Fibroblast of skin of scalp (primary cell): ENCODE measurements at regions not wholly inside any gene's neighbourhood (a gene's known extent, or its start where the extent isn't known, plus 50 kb on each side); places are given as distances from the start of the nearest gene placed in this dataset.
A peak's percentile ranks its signal among the peaks of the same experiment; 100 is the strongest.

Source experiments
- DNase-seq: peaks from one replicate; pipeline ENCODE4 v3.0.0-alpha.2; 2013

- DNase-seq, result no peak
Measured at GRCh38 chr2:180195847-180196246, 188.8 kb upstream of the CWC22 start.

- no peak for DNase-seq
Measured at GRCh38 chr2:180191432-180192124, 184.5 kb upstream of the CWC22 start.

- no peak for DNase-seq
Measured at GRCh38 chr2:180190851-180191250, 183.8 kb upstream of the CWC22 start.

GRCh38 chr2:180187611-180188010, 180.5 kb upstream of the CWC22 start:
- no peak for DNase-seq

GRCh38 chr2:180184506-180184905, 177.4 kb upstream of the CWC22 start:
- DNase-seq, result peak; percentile 14

GRCh38 chr2:180180511-180180910, 173.4 kb upstream of the CWC22 start:
- no peak for DNase-seq

- DNase-seq, result no peak
Measured at GRCh38 chr2:180177534-180177933, 170.4 kb upstream of the CWC22 start.

GRCh38 chr2:180175736-180176135, 168.6 kb upstream of the CWC22 start:
- no peak for DNase-seq

GRCh38 chr2:180174580-180174979, 167.5 kb upstream of the CWC22 start:
- no peak for DNase-seq

- no peak for DNase-seq
Measured at GRCh38 chr2:180169474-180169873, 162.4 kb upstream of the CWC22 start.

GRCh38 chr2:180161415-180161814, 154.3 kb upstream of the CWC22 start:
- no peak for DNase-seq

- no peak for DNase-seq
Measured at GRCh38 chr2:180159921-180160320, 152.8 kb upstream of the CWC22 start.

GRCh38 chr2:180158961-180159360, 151.9 kb upstream of the CWC22 start:
- DNase-seq, result no peak

GRCh38 chr2:180156651-180157050, 149.6 kb upstream of the CWC22 start:
- DNase-seq, result no peak

GRCh38 chr2:180150606-180151005, 143.5 kb upstream of the CWC22 start:
- no peak for DNase-seq

- no peak for DNase-seq
Measured at GRCh38 chr2:180146541-180146940, 139.4 kb upstream of the CWC22 start.

GRCh38 chr2:180146114-180146513, 139.0 kb upstream of the CWC22 start:
- DNase-seq, result no peak

GRCh38 chr2:180145163-180145562, 138.1 kb upstream of the CWC22 start:
- no peak for DNase-seq

- no peak for DNase-seq
Measured at GRCh38 chr2:180144338-180144813, 137.3 kb upstream of the CWC22 start.

- no peak for DNase-seq
Measured at GRCh38 chr2:180143633-180144337, 136.7 kb upstream of the CWC22 start.

GRCh38 chr2:180141600-180141999, 134.5 kb upstream of the CWC22 start:
- DNase-seq, result no peak

- DNase-seq, result no peak
Measured at GRCh38 chr2:180133736-180134135, 126.6 kb upstream of the CWC22 start.

GRCh38 chr2:180130403-180130802, 123.3 kb upstream of the CWC22 start:
- no peak for DNase-seq

- DNase-seq, result no peak
Measured at GRCh38 chr2:180128861-180129260, 121.8 kb upstream of the CWC22 start.
